ENCODE measurements at regions not wholly inside any gene's neighbourhood (a gene's known extent, or its start where the extent isn't known, plus 50 kb on each side); places are given as distances from the start of the nearest gene placed in this dataset.
A peak's percentile ranks its signal among the peaks of the same experiment; 100 is the strongest.
"Not testable (repeated sequence)": the region's sequence is repeated elsewhere in the genome, so short reads cannot be mapped to it uniquely, and the experiment has no call there.

DNA sequence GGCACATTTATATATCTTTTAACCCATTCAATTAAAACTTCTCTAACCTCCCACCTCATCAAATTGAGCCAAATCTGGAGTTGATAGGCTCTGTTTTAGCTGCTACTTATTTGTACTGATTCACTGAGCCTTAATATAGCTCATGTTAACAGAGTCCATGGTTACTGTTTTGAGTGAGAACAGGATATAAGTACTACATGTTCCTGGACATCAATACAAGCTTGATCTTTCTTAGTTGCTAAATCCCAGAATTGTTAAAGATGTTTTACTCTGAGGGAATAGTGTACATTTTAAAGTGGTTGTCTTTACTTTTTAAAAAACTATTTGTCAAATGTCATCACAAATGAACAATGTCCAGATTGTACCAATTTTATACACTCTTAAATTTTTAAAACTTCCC is 157.7 kb downstream of the RPRM start:
- intact Hi-C loops (cut with DNase I, micrococcal nuclease) = no loop called here
- DNase-seq (no peak), ATAC-seq (no peak)

DNA sequence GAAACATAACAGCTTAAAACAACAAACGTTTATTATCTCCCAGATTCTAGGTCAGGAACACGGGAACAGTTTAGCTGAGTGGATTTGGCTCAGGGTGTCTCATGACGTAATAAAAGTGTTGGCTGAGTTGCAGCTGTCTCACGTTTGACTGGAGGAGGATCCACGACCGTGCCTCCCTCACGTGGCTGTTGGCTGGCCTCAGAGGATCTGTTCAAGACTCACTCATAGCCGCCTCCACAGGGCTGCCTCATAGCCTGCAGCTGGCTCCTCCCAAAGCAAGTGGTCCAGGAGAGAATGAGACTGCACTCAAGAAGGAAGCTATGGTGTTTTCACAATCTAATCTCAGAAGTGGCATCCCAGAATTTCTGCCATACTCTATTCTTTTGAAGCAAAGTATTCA is 167.1 kb downstream of the RPRM start:
- intact Hi-C loops (cut with DNase I, micrococcal nuclease) = no loop called here
- DNase-seq (peak in 1 of 2 donors; percentile 28), ATAC-seq (no peak)

GRCh38 chr2:153308466-153308865 is 170.1 kb downstream of the RPRM start:
- DNase-seq = no peak
- ATAC-seq = no peak
- intact Hi-C loops (cut with DNase I, micrococcal nuclease) = no loop called here

DNA sequence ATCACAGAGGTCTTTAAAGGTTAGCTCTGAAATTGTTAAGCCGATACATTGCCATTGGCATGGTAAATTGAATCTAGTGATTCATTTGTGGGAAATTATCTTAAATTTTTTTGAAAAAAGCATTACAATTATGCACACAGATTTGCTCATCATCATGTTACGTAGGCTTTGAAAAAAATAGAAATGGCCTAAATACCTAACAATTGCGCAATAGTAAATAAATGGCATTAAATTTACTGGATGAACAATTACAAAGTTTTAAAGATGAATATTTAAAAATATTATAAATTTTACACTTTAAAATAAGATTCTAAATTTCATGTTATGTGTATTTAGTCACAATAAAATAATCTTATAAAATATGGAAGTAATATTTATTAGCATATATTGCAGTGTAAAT is 171.3 kb downstream of the RPRM start:
- DNase-seq (no peak), ATAC-seq (no peak)
- intact Hi-C loops (cut with DNase I, micrococcal nuclease) = no loop called here

DNA sequence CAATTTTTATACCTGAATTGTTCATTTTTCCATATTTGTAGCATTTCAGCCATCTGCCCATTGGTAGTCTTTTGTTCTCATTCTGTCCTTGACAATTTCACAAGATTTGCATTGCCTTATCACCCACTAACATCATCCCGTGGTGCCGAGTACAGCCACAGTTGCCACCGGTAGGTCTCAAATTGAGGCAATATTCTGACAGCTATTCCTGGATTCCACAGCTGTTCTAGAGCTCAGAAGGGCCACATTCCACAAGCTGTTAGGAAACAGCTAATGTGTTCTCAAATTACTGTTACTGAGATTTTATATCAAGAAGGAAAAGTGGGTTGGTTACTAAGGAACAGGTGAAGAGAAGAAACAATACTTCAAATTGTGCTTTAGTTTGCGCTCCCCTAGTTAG is 178.8 kb downstream of the RPRM start:
- DNase-seq = no peak
- intact Hi-C loops (cut with DNase I, micrococcal nuclease) = no loop called here
- ATAC-seq = no peak

GRCh38 chr2:153299217-153299616 is 179.3 kb downstream of the RPRM start:
- intact Hi-C loops (cut with DNase I, micrococcal nuclease) = no loop called here
- ATAC-seq (no peak), DNase-seq (no peak)

- intact Hi-C loops (cut with DNase I, micrococcal nuclease) = no loop called here
- DNase-seq = no peak
Observed at GRCh38 chr2:153294199-153294786, 184.3 kb downstream of the RPRM start.

GRCh38 chr2:153291718-153292117 is 186.8 kb downstream of the RPRM start:
- DNase-seq = no peak
- no peak for ATAC-seq
- intact Hi-C loops (cut with DNase I, micrococcal nuclease) = no loop called here

More at GRCh38 chr2:153294199-153294786, 184.3 kb downstream of the RPRM start:
- no peak for ATAC-seq

- intact Hi-C loops (cut with DNase I, micrococcal nuclease) = no loop called here
- ATAC-seq (no peak), DNase-seq (no peak)
Observed at GRCh38 chr2:153287109-153287801, 191.3 kb downstream of the RPRM start.

DNA sequence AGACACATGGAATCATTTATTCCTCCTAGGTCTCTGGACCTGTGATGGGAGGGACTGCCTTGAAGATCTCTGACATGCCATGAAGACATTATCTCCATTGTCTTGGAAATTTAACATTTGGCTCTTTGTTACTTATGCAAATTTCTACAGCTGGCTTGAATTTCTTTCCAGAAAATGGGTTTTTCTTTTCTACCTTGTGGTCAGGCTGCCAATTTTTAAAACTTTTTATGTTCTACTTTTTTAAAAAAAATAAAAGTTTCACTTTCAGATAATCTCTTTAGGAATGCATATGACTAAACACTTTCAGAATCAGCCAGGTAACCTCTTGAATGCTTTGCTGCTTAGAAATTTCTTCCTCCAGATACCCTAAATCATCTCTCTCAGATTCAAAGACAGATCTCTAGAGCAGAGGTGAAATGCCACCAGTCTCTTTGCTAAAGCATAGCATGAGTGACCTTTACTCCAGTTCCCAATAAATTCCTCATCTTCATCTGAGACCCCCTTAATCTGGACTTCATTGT is 209.6 kb downstream of the RPRM start:
- DNase-seq = no peak
- ATAC-seq = no peak

GRCh38 chr2:153256876-153257275 is 221.7 kb downstream of the RPRM start:
- DNase-seq; intact Hi-C loops (cut with DNase I, micrococcal nuclease); ATAC-seq: not testable (repeated sequence)

More for the DNA sequence above, 209.6 kb downstream of the RPRM start:
- intact Hi-C loops (cut with DNase I, micrococcal nuclease) = no loop called here

DNA sequence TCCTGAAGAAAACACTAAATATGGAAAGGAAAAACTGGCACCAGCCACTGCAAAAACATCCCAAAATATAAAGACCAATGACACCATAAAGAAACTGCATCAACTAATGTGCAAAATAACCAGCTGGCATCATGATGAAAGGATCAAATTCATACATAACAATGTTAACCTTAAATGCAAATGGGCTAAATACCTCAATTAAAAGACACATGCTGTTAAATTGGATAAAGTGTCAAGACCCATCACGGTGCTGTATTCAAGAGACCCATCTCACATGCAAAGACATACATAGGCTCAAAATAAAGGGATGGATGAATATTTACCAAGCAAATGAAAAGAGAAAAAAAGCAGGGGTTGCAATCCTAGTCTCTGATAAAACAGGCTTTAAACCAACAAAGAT is 231.9 kb downstream of the RPRM start:
- ATAC-seq; intact Hi-C loops (cut with DNase I, micrococcal nuclease); DNase-seq: not testable (repeated sequence)

DNA sequence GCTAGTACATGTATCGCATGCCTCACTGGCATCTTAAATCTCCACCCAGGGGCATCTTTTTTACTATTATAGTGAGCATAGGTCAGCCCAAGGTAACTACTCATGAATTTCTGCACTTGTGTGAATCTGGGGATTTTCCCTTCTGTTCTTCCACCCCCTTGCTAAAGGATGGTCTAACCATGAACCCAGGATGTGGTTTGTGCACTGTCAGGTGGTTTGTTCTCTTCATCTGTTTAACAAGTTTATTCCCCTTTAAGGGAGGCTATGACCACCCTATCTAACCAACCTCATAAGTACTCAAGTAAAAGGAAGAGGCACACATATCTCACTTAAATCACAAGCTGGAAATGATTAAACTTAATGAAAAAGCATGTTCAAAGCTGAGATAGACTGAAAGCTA is 243.0 kb downstream of the RPRM start:
- intact Hi-C loops (cut with DNase I, micrococcal nuclease) = no loop called here
- ATAC-seq (no peak), DNase-seq (no peak)

DNA sequence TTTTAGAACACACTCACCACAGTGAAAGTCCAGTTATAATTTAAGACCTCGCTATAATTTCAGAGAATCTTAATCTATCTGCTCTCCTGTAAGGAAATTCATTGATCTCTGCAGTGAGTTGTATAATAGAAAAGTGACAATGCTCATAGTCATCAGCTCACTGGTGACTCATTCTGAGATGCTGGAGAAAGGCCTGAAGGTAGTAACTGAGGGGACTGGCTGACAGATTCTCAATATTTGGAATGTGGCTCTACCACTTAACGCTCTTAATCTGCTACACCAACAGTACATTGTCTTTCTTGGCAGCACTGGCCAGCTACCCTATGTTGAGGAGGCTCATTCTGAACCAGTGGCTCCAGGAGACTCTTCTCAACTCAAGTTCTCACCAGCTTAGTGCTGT is 246.1 kb downstream of the RPRM start:
- intact Hi-C loops (cut with DNase I, micrococcal nuclease) = no loop called here
- ATAC-seq (no peak), DNase-seq (no peak)

- ATAC-seq = no peak
- intact Hi-C loops (cut with DNase I, micrococcal nuclease) = no loop called here
Observed at GRCh38 chr2:153230977-153231376, 247.6 kb downstream of the RPRM start.

GRCh38 chr2:153228904-153229303 is 249.7 kb downstream of the RPRM start:
- ATAC-seq (no peak), DNase-seq (no peak)
- intact Hi-C loops (cut with DNase I, micrococcal nuclease) = no loop called here

More at GRCh38 chr2:153230977-153231376, 247.6 kb downstream of the RPRM start:
- DNase-seq = no peak

DNA sequence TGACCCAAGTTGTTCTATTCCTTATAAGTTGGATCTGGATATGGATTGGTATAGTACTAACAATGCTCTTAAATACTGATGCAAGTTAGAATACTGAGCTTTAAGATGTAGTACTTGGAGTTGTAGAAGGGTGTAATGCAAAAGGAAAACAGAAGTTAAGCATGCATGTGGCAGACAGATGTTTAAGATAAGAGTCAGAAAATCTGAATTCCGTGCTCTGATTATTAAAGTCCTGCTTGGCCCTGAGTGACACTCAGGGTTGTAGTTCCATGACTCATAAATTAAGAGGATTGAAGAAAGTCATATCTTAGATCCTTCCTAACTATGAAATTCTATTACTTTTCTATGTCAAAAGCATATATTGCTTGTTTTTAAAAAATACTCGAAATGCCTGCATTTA is 250.6 kb downstream of the RPRM start:
- intact Hi-C loops (cut with DNase I, micrococcal nuclease) = no loop called here
- DNase-seq (no peak), ATAC-seq (no peak)

GRCh38 chr2:153222231-153223165 is 256.1 kb downstream of the RPRM start:
- DNase-seq = no peak
- no peak for ATAC-seq
- intact Hi-C loops (cut with DNase I, micrococcal nuclease) = no loop called here

- intact Hi-C loops (cut with DNase I, micrococcal nuclease) = no loop called here
- DNase-seq = no peak
- no peak for ATAC-seq
Observed at GRCh38 chr2:153221506-153221905, 257.1 kb downstream of the RPRM start.

DNA sequence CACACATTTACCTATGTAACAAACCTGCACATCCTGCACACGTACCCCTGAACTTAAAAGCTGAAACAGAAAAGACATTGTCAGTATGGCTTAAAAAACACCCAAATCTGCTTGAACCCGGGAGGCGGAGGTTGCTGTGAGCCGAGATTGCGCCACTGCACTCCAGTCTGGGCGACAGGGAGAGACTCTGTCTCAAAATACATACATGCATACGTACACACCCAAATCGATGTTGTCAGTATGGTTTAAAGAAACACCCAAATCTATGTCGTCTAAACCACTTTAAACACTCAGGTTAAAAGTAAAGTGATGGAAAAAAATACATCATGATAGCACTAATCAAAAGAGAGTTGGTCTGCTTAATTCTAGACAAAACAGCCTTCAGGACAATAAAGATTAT is 257.5 kb downstream of the RPRM start:
- DNase-seq (no peak), ATAC-seq (no peak)
- intact Hi-C loops (cut with DNase I, micrococcal nuclease) = no loop called here
